NB4 (cell line): ENCODE measurements at regions not wholly inside any gene's neighbourhood (a gene's known extent, or its start where the extent isn't known, plus 50 kb on each side); places are given as distances from the start of the nearest gene placed in this dataset.

ENCODE experiments used
- MYC ChIP-seq: IDR thresholded peaks from 2 replicates; pipeline ENCODE4 v1.6.1; 2011; ENCODE audit warnings: low read depth, low read length
- TF ChIP-seq, protein P1 (sequence below): IDR thresholded peaks from one replicate; pipeline ENCODE4 v1.5.1; 2012; ENCODE audit warnings: low read depth, low read length

DNA sequence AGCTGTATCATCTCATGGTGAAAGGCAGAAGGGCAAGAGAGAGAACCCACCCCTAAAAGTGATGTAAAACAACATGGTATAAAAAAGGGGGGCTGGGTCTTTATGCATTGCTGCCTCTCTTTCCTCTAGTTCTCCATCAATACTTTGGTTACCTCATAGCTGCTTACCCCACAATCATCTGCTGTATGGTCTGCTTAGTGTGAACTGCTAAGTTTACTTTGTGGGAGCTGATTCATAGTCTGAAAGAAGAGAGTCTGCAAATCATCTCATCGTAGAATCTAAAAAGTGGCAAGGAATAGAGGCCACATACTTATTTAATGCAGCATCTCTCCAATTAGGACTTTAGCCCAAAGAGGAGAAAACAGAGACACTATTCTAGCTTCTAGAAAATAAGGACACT lies 546.8 kb downstream of the GBE1 start:
- TF ChIP-seq, protein P1, sequence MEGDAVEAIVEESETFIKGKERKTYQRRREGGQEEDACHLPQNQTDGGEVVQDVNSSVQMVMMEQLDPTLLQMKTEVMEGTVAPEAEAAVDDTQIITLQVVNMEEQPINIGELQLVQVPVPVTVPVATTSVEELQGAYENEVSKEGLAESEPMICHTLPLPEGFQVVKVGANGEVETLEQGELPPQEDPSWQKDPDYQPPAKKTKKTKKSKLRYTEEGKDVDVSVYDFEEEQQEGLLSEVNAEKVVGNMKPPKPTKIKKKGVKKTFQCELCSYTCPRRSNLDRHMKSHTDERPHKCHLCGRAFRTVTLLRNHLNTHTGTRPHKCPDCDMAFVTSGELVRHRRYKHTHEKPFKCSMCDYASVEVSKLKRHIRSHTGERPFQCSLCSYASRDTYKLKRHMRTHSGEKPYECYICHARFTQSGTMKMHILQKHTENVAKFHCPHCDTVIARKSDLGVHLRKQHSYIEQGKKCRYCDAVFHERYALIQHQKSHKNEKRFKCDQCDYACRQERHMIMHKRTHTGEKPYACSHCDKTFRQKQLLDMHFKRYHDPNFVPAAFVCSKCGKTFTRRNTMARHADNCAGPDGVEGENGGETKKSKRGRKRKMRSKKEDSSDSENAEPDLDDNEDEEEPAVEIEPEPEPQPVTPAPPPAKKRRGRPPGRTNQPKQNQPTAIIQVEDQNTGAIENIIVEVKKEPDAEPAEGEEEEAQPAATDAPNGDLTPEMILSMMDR, result no peak
- TF ChIP-seq MYC, result no peak
